ENCODE measurements at regions not wholly inside any gene's neighbourhood (a gene's known extent, or its start where the extent isn't known, plus 50 kb on each side); places are given as distances from the start of the nearest gene placed in this dataset.

- TF ChIP-seq ZNF619 (CRISPR knock-in tag; IDR thresholded peaks at IDR 0.05) = 0 out of 2 replicates have a peak, but pooled peaks have one; percentile 32
- no peak for TF ChIP-seq DRAP1 (CRISPR knock-in tag; IDR thresholded peaks at IDR 0.05)
- TF ChIP-seq MIER2 (CRISPR knock-in tag; IDR thresholded peaks at IDR 0.05) = peak; percentile 52; the same call in 1 of the 2 replicates
- TF ChIP-seq CTCF (CRISPR knock-in tag; IDR thresholded peaks at IDR 0.05) = peak; percentile 89
- TF ChIP-seq TFAP4 (IDR thresholded peaks at IDR 0.05; ENCODE audit: borderline replicate concordance, low read depth) = no peak
- TF ChIP-seq, protein P1, sequence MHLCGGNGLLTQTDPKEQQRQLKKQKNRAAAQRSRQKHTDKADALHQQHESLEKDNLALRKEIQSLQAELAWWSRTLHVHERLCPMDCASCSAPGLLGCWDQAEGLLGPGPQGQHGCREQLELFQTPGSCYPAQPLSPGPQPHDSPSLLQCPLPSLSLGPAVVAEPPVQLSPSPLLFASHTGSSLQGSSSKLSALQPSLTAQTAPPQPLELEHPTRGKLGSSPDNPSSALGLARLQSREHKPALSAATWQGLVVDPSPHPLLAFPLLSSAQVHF (CRISPR knock-in tag; IDR thresholded peaks at IDR 0.05) = no peak
- TF ChIP-seq RAD21 (CRISPR knock-in tag; IDR thresholded peaks at IDR 0.05) = peak; percentile 83
- no peak for TF ChIP-seq CBX2 (IDR thresholded peaks at IDR 0.05; ENCODE audit: low read depth, low read length)
- no peak for TF ChIP-seq CBX2 (CRISPR knock-in tag; IDR thresholded peaks at IDR 0.05; ENCODE audit: low read depth)
- TF ChIP-seq STAG1 (CRISPR knock-in tag; IDR thresholded peaks at IDR 0.05) = peak; percentile 90
- TF ChIP-seq ZNF598 (CRISPR knock-in tag; IDR thresholded peaks at IDR 0.05; ENCODE audit: borderline replicate concordance) = no peak
- peak; percentile 18; the same call in 1 of the 2 replicates for TF ChIP-seq ZNF605 (CRISPR knock-in tag; IDR thresholded peaks at IDR 0.05)
These were observed 273.3 kb downstream of the BUD13 start (continued) for GRCh38 chr11:116499396-116500003.

Data from HepG2 (cell line).